Left kidney (tissue), 1 donor: ENCODE measurements at regions not wholly inside any gene's neighbourhood (a gene's known extent, or its start where the extent isn't known, plus 50 kb on each side); places are given as distances from the start of the nearest gene placed in this dataset.
"Not testable (repeated sequence)": the region's sequence is repeated elsewhere in the genome, so short reads cannot be mapped to it uniquely, and the experiment has no call there.

Experiments used
- DNase-seq: peaks from one replicate; pipeline ENCODE4 v3.0.0-alpha.2; 2013

- no peak for DNase-seq
Observed at GRCh38 chrX:65610481-65610880, 57.0 kb upstream of the MSN start.

- no peak for DNase-seq
Observed at GRCh38 chrX:65610040-65610439, 57.4 kb upstream of the MSN start.

GRCh38 chrX:65609237-65609636, 58.2 kb upstream of the MSN start:
- DNase-seq: no peak

DNA sequence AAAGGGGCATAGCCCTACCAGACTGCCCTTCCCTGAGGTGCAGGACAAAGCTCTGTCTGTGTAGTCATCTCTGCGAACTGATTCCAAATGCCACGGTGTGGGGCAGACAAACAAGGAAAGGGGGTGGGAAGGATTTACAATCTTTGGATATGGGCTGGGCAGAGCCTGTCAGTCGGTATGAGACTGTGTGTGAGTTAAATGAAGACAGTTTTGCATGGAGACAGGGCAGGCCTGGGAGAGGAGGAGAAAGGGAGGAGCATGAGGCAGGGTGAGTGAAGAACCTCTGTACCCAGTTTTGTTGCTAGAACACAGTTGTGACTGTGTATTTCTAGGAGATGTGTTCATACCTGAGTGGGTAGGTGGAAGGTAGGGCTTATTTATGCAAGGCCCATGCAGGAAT, 59.4 kb upstream of the MSN start:
- DNase-seq: no peak

DNA sequence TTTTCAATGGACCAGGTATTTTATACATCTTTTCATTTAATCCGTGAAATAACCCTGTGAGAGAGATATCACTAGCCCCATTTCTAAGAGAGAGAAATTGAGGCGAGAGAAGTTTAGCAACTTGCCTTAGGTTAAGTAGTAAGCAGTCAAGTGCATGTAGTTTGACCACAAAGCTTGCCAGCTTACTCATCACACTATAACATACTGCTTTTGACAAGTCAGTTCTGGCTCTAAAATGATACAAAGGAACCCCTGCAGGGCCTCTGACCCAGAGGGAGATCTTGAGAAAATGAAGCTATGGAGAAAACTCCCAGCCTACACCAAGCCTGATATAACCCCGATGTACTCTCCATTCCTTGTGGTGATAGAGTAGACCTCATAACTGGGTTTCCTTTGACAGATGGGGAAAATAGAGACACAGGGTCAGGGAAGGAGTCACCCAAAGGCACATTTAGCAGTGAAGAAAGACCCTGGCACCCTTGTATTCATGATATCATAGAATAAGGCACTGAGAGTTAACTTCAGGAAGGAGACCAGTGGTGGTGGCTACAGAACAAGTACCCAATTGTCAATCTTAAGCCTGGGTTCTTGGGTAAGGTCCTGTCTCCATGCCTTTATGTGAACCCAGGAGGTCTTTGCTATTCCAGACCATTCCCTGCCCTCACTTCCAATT, 60.2 kb upstream of the MSN start:
- DNase-seq: no peak

- DNase-seq: no peak
Observed at GRCh38 chrX:65602221-65602560, 65.3 kb upstream of the MSN start.

DNA sequence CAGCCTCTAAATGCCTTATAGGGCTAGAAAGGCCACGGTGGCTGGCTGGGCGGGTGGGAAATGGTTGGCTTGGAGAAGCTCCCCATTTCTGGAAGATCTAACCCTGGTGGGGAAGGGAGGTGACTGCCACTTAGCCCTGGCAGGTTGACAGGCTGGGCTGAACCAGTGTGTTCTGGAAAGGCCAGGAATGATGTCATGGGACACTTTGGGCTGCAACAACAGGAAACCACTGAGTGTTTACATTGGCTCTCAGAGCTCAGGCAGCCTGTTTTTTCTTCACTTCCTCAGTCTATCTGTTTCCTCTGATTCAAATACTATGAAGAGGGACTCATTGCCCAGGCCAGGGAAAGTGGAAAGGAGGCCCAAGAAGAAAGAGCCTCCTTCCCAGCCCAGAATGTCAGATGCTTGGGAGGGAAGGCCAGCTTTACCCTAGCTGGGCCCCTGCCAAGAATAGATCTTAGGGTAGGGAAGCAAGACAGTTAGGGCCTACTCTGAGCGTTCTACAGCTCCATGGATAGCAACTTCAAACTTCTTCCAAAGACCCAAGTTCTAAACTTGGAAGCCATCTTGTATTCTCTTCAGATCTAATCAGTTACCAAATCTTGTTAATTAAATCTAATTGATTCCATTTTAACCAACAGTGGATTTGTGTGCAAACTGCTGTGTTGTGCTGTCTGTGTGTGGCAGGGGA, 65.8 kb upstream of the MSN start:
- peak; percentile 42 for DNase-seq

- DNase-seq: no peak
Observed at GRCh38 chrX:65601126-65601525, 66.3 kb upstream of the MSN start.

DNA sequence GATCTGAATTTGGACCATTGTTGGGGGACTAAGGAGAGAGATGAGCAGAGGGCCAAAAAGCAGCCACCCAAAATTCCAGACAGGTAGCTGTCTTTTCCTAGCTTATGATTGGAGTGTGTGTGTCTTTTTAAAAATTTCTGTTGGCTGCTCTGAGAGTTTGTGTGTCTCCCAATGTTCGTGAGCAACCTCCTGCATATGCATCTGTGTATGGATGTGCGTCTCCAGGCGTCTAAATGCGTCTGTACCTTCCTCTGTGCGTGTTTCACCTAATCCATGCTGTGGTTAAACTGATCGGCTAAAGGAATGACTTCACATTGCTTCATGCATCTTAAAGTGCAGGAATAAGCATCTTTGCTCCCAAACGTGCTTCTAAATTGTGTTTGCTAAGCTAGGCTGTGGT, 65.5 kb upstream of the LAS1L start:
- no peak for DNase-seq

DNA sequence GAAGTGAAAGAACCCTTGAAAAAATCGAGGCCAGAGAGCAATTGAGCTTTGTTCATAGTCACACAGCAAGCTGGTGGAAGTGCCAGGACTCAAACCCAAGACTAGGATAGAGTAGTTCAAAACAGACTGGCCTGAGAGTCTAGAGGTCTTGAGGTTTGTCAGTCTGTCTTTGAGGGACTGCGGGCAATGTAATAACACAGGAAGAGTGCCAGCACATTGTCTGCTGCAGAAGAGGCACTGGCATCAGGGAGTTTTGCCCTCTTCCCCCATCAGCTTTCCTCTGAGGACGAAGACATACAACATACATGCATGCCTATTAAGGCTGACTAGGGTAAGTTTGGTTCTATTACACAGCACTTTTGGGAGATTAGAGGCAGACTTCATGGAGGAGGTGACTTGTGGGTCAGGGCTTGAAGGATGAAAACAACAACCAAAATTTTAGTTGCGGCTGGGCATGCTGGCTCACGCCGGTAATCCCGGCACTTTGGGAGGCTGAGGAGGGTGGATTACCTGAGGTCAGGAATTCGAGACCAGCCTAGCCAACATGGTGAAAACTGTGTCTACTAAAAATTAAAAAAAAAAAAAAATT, 64.1 kb upstream of the LAS1L start:
- no peak for DNase-seq

DNA sequence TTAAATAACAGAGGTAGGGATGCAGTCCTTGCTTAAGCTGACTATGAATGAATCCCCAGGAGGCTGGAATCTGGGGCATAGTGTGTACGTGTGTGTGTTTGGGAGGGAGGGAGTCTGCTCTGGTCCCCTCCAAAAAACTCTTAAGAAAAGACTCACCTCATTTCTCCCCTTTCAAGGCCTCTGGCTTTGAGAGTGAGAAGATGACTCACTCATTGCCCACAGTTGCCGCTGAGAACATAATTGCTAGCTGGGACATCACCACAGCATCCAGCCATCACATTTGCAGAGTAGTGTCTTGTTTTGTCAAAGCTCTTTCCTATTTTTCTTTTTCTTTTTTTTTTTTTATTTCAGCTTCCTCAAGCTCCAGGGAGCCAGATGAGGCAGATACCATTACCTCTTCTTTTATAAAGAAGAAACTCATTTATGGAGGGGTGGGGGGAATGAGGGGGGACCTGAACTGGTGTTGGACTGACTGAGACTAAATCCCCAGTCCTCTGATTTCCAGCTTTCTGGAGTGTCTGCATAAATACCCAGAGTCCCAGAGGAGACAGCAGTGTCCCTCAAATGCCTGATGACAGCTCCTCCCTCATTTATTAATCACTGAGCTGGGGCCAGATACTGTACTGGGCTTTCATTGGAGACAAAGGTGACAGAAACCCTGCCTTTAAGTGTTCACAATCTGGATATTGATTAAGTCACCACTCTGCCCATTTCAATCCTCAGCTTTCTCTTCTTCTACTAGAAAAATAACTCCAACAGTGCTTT, 61.9 kb upstream of the LAS1L start:
- DNase-seq: no peak

DNA sequence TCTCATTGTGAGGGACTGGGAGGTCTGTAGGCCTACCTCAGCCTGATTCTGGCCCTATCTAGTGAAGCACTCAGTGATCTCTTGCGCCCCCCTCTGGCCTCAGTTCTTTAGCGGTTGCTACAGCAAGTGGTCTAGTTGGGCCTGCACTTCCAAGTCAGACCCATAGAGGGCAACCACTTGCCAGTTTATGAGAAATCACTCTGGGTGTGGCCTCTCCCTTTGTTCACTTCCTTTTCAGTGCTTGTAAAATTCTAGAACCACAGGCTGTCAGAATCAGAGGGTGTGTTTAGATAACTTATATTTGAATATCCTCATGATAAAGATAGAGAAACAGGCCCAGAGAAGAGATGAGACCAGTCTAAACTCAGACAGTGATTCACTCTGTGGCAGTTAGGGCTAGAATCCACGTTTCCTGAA, 60.9 kb upstream of the LAS1L start:
- DNase-seq: peak; percentile 88

GRCh38 chrX:65591206-65591605, 56.6 kb upstream of the LAS1L start:
- no peak for DNase-seq

- DNase-seq: no peak
Observed at GRCh38 chrX:65589304-65589703, 54.7 kb upstream of the LAS1L start.

- DNase-seq: no peak
Observed at GRCh38 chrX:65588795-65589194, 54.2 kb upstream of the LAS1L start.

- DNase-seq: peak; percentile 20
Observed at GRCh38 chrX:65587616-65588526, 53.3 kb upstream of the LAS1L start.

GRCh38 chrX:65586491-65586890, 51.9 kb upstream of the LAS1L start:
- DNase-seq: no peak

DNA sequence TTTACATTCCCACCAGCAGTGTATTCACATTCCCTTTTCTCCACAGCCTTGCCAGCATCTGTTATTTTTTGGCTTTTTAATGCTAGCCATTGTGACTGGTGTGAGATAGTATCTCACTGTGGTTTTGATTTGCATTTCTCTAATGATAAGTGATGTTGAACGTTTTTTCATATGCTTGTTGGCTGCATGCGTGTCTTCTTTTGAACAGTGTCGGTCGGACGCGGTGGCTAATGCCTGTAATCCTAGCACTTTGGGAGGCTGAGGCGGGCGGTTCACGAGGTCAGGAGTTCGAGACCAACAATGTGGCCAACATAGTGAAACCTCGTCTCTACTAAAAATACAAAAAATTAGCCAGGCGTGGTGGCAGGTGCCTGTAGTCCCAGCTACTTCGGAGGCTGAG, 50.6 kb upstream of the LAS1L start:
- DNase-seq: not testable (repeated sequence)
